H9 (cell line): ENCODE measurements at regions not wholly inside any gene's neighbourhood (a gene's known extent, or its start where the extent isn't known, plus 50 kb on each side); places are given as distances from the start of the nearest gene placed in this dataset.

Experiments
- DNase-seq: peaks from one replicate; pipeline ENCODE4 v3.0.0-alpha.2; 2017
- H2AFZ ChIP-seq: one replicate; pipeline ENCODE4 v1.6.1; 2013; ENCODE audit warnings: mild to moderate bottlenecking, low read length, control low read depth, moderate library complexity
- H2AK5ac ChIP-seq: 2 replicates; pipeline ENCODE4 v1.6.1; 2013; ENCODE audit warnings: low read length, control low read depth, mixed read lengths; ENCODE audit not compliant: insufficient read length
- H2BK120ac ChIP-seq: one replicate; pipeline ENCODE4 v1.6.1; 2013; ENCODE audit warnings: low read depth, mild to moderate bottlenecking, low read length, control low read depth, inconsistent platforms; ENCODE audit not compliant: poor library complexity, severe bottlenecking
- H2BK12ac ChIP-seq: 2 replicates; pipeline ENCODE4 v1.6.1; 2013; ENCODE audit warnings: low read length, control low read depth, mixed read lengths, low read depth; ENCODE audit not compliant: insufficient read length
- H2BK15ac ChIP-seq: 2 replicates; pipeline ENCODE4 v1.6.1; 2013; ENCODE audit warnings: low read depth, low read length, control low read depth
- H2BK20ac ChIP-seq: one replicate; pipeline ENCODE4 v1.6.1; 2013; ENCODE audit warnings: low read depth, mild to moderate bottlenecking, low read length, control low read depth, inconsistent platforms; ENCODE audit not compliant: poor library complexity, severe bottlenecking
- H2BK5ac ChIP-seq: 2 replicates; pipeline ENCODE4 v1.6.1; 2013; ENCODE audit warnings: low read length, control low read depth, mixed read lengths; ENCODE audit not compliant: insufficient read length
- H3K14ac ChIP-seq: 2 replicates; pipeline ENCODE4 v1.6.1; 2013; ENCODE audit warnings: low read length, control low read depth; ENCODE audit not compliant: insufficient read depth
- H3K18ac ChIP-seq: 2 replicates; pipeline ENCODE4 v1.6.1; 2013; ENCODE audit warnings: low read depth, mild to moderate bottlenecking, mixed read lengths, low read length, control low read depth; ENCODE audit not compliant: insufficient read length
- H3K23ac ChIP-seq: 2 replicates; pipeline ENCODE4 v1.6.1; 2013; ENCODE audit warnings: low read length, control low read depth, mixed read lengths, low read depth; ENCODE audit not compliant: insufficient read length
- H3K23me2 ChIP-seq: 2 replicates; pipeline ENCODE4 v1.6.1; 2013; ENCODE audit warnings: low read depth, mild to moderate bottlenecking, mixed read lengths, low read length, control low read depth; ENCODE audit not compliant: insufficient read length, poor library complexity, severe bottlenecking
- H3K27ac ChIP-seq: 2 replicates; pipeline ENCODE4 v1.5.1; 2013; ENCODE audit warnings: low read length, control low read depth, mixed read lengths, low read depth; ENCODE audit not compliant: insufficient read length
- H3K27me3 ChIP-seq: 2 replicates; pipeline ENCODE4 v1.6.1; 2013; ENCODE audit warnings: low read length, control low read depth, inconsistent platforms; ENCODE audit not compliant: insufficient read depth
- H3K4ac ChIP-seq: 2 replicates; pipeline ENCODE4 v1.6.1; 2013; ENCODE audit warnings: low read depth, mild to moderate bottlenecking, control low read depth, inconsistent platforms, low read length, moderate library complexity
- H3K4me1 ChIP-seq: 2 replicates; pipeline ENCODE4 v1.6.1; 2013; ENCODE audit warnings: low read length, control low read depth, inconsistent platforms; ENCODE audit not compliant: insufficient read depth
- H3K4me2 ChIP-seq: 2 replicates; pipeline ENCODE4 v1.6.1; 2013; ENCODE audit warnings: low read length, control low read depth, mixed read lengths; ENCODE audit not compliant: insufficient read length, insufficient read depth
- H3K56ac ChIP-seq: 2 replicates; pipeline ENCODE4 v1.6.1; 2013; ENCODE audit warnings: low read depth, mild to moderate bottlenecking, mixed read lengths, low read length, control low read depth; ENCODE audit not compliant: insufficient read length
- H3K79me1 ChIP-seq: 2 replicates; pipeline ENCODE4 v1.6.1; 2013; ENCODE audit warnings: low read depth, mild to moderate bottlenecking, moderate library complexity, low read length, control low read depth, inconsistent platforms; ENCODE audit not compliant: insufficient read depth, poor library complexity, severe bottlenecking
- H3K79me2 ChIP-seq: 2 replicates; pipeline ENCODE4 v1.6.1; 2013; ENCODE audit warnings: low read length, control low read depth, inconsistent platforms; ENCODE audit not compliant: insufficient read depth
- H3K9ac ChIP-seq: 2 replicates; pipeline ENCODE4 v1.6.1; 2013; ENCODE audit warnings: low read length, control low read depth, mixed read lengths; ENCODE audit not compliant: insufficient read length; ENCODE audit errors: extremely low read depth
- H3K9me3 ChIP-seq: one replicate; pipeline ENCODE4 v1.6.1; 2013; ENCODE audit warnings: low read depth, low read length, inconsistent platforms; ENCODE audit not compliant: control insufficient read depth
- H3T11ph ChIP-seq: one replicate; pipeline ENCODE4 v1.6.1; 2013; ENCODE audit warnings: mild to moderate bottlenecking, low read length, control low read depth, inconsistent platforms
- H4K20me1 ChIP-seq: one replicate; pipeline ENCODE4 v1.6.1; 2013; ENCODE audit not compliant: control insufficient read depth, insufficient read length, insufficient read depth
- H4K5ac ChIP-seq: 2 replicates; pipeline ENCODE4 v1.6.1; 2013; ENCODE audit warnings: low read depth, mild to moderate bottlenecking, mixed read lengths, low read length, control low read depth; ENCODE audit not compliant: insufficient read length
- H4K8ac ChIP-seq: replicated peaks from 2 replicates; pipeline ENCODE4 v1.6.1; 2013; ENCODE audit warnings: low read length, control low read depth, mixed read lengths, low read depth; ENCODE audit not compliant: insufficient read length
- H4K91ac ChIP-seq: 2 replicates; pipeline ENCODE4 v1.6.1; 2013; ENCODE audit warnings: low read depth, mild to moderate bottlenecking, moderate library complexity, mixed read lengths, low read length, control low read depth; ENCODE audit not compliant: insufficient read length
- H3K27ac Mint-ChIP-seq, 3 experiments: 2 replicates in 2 of 3; 3 replicates in 1 of 3; pipeline ENCODE4 v1.8.0; 2020 to 2021; ENCODE audit warnings: mixed read lengths in 3 of 3, mild to moderate bottlenecking in 1 of 3, moderate library complexity in 1 of 3
- H3K27me3 Mint-ChIP-seq: 2 replicates; pipeline ENCODE4 v1.8.0; 2021; ENCODE audit warnings: low read depth, mild to moderate bottlenecking, moderate library complexity, mixed read lengths
- H3K36me3 Mint-ChIP-seq, 3 experiments: 2 replicates in 2 of 3; 3 replicates in 1 of 3; pipeline ENCODE4 v1.8.0; 2020 to 2021; ENCODE audit warnings: low read depth in 3 of 3, mixed read lengths in 3 of 3; ENCODE audit not compliant: insufficient read depth in 1 of 3
- H3K4me1 Mint-ChIP-seq, 2 experiments: 2 replicates each; pipeline ENCODE4 v1.8.0; 2020; ENCODE audit warnings: mixed read lengths in 2 of 2
- H3K4me3 Mint-ChIP-seq, 2 experiments: 2 replicates in 1 of 2; 3 replicates in 1 of 2; pipeline ENCODE4 v1.8.0; 2020 to 2021; ENCODE audit warnings: mild to moderate bottlenecking in 2 of 2, mixed read lengths in 2 of 2, moderate library complexity in 1 of 2
- H3K9me3 Mint-ChIP-seq, 2 experiments: 2 replicates in 1 of 2; 3 replicates in 1 of 2; pipeline ENCODE4 v1.8.0; 2020; ENCODE audit warnings: mild to moderate bottlenecking in 2 of 2, mixed read lengths in 2 of 2, moderate library complexity in 1 of 2
- WGBS: extraction: QIAGEN DNeasy Blood & Tissue Kit; methylation state at CpG from one replicate; pipeline ENCODE4 v1.1.7; 2013; ENCODE audit warnings: missing lambda C conversion rate, low lambda C conversion rate, mixed read lengths; ENCODE audit not compliant: insufficient read length; ENCODE audit errors: extremely low coverage; 5-methylcytosine and 5-hydroxymethylcytosine counted together
- TF ChIP-seq, protein P1 (sequence below): fragments of 200-600 bp; sonication (generic); conservative IDR thresholded peaks from 3 replicates; pipeline ENCODE4 v1.8.0; 2021; ENCODE audit warnings: antibody characterized with exemption, mild to moderate bottlenecking

DNA sequence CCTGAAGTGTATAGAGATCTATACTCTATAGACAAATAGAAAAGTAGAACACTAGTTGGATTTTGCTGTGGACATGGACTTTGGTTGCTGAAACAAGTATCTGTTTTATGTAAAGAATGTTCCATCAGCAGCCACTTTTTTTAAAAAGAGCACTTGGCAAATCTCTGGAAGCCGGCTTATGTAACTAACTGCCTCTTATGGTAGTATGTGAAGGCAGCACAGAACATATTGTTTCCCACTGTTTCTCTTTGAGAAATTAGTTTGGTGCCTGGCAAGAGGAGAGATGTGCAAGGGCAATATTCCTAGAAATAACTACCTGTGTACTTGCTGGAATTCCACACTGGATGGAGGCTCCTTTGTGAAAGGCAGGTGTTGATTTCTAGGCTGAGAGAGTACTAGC, 242.3 kb upstream of the PREP start:
- H2BK12ac ChIP-seq: no peak overlapping the region
- no peak overlapping the region for H3K27ac ChIP-seq
- H3K27me3 ChIP-seq: no peaks in the 10 kb centered on the region
- no peak overlapping the region for H4K91ac ChIP-seq
- H3K23ac ChIP-seq: no peak overlapping the region
- WGBS: no CpG with 5 or more reads among the region's 1 CpG
- Mint-ChIP-seq H3K4me3 (no peak overlapping the region), H3K27me3 (no peaks in the 10 kb centered on the region), H3K4me1 (peaks cover 5 to 11% of the 10 kb centered on the region in 2 experiments; a peak in 3 of 4 replicates), H3K27ac (no peak overlapping the region), H3K36me3 (no peaks in the 10 kb centered on the region), H3K9me3 (no peaks in the 10 kb centered on the region)
- H3K9me3 ChIP-seq: no peaks in the 10 kb centered on the region
- no peak overlapping the region for H3K4ac ChIP-seq
- no peaks in the 10 kb centered on the region for H4K20me1 ChIP-seq
- H3K18ac ChIP-seq: no peak overlapping the region
- H3K14ac ChIP-seq: no peak overlapping the region
- no peak overlapping the region for H2BK120ac ChIP-seq
- no peaks in the 10 kb centered on the region; the same call in 1 of the 2 replicates for H3K4me1 ChIP-seq
- H2BK15ac ChIP-seq: no peak overlapping the region
- no peaks in the 10 kb centered on the region for H3K79me1 ChIP-seq
- H2BK20ac ChIP-seq: no peak overlapping the region
- no peak overlapping the region for H3T11ph ChIP-seq
- no peaks in the 10 kb centered on the region for H3K23me2 ChIP-seq
- no peak overlapping the region for H2AK5ac ChIP-seq
- no peak overlapping the region for H3K4me2 ChIP-seq
- no peak for DNase-seq
- no peak overlapping the region for H3K56ac ChIP-seq
- no peak overlapping the region for H4K5ac ChIP-seq
- no peak overlapping the region for H2AFZ ChIP-seq
- no peak overlapping the region for H2BK5ac ChIP-seq
- no peaks in the 10 kb centered on the region for H3K79me2 ChIP-seq
- TF ChIP-seq, protein P1, sequence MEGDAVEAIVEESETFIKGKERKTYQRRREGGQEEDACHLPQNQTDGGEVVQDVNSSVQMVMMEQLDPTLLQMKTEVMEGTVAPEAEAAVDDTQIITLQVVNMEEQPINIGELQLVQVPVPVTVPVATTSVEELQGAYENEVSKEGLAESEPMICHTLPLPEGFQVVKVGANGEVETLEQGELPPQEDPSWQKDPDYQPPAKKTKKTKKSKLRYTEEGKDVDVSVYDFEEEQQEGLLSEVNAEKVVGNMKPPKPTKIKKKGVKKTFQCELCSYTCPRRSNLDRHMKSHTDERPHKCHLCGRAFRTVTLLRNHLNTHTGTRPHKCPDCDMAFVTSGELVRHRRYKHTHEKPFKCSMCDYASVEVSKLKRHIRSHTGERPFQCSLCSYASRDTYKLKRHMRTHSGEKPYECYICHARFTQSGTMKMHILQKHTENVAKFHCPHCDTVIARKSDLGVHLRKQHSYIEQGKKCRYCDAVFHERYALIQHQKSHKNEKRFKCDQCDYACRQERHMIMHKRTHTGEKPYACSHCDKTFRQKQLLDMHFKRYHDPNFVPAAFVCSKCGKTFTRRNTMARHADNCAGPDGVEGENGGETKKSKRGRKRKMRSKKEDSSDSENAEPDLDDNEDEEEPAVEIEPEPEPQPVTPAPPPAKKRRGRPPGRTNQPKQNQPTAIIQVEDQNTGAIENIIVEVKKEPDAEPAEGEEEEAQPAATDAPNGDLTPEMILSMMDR: no peak
- H3K9ac ChIP-seq: no peak overlapping the region
- no peak overlapping the region for H4K8ac ChIP-seq
